Dermis blood vessel endothelial cell (primary cell): ENCODE measurements at regions not wholly inside any gene's neighbourhood (a gene's known extent, or its start where the extent isn't known, plus 50 kb on each side); places are given as distances from the start of the nearest gene placed in this dataset.

Experiments
- DNase-seq: peaks from one replicate; pipeline ENCODE4 v3.0.0; 2010

GRCh38 chr1:55277377-55278130, 62.4 kb upstream of the USP24 start:
- DNase-seq, result peak; percentile 89

DNA sequence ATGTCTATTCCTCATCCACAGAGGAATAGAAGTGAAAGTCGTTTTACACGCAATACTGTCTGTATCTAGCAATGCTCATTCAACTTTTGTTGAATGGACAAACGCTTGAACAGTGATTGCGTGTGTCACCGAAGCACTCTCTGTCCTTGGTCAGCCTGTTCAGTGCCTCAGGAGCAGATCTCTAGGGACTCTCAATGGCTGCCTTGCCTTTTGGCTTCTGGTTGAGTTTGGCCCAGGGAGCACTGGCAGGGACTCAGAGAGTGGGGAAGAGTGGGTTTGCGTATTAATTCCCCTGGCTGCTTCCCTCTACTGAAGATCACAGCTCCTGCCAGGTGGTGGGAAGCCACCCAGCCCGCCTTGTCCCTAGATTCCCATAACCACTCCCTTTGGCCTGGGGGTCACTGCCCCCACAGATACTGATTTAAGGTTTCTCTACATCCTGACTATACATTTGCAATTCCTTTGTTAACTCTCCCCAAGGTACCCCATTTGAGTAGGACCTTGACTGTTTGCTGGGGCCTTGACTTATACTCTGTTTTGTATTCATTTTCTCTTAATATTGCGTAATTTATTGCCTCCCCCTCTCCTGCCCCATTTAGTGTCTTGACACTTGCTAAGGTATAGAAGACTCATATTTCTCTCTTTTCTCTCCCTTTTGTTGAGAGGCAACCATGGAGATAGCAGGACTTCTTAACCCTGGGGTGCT, 61.7 kb upstream of the USP24 start:
- peak; percentile 40 for DNase-seq

DNA sequence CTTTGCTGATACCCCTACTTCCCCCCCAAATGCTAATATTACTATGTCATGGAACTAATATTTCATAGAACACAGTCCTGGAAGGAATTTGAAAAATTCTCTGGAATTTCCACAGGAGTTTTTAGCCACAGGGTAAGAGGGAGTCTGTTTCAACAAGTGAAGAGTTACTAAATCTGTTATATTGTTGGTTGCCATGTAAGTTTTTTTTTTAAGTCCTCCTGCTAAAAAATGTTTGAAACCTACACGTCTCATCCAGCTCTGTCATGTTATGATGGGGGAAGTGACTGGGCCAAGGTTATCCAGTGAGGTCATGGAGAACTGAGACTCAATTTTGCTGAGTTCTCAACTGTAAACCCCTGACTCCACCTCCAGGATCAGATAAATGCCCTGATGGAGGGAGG, 60.8 kb upstream of the USP24 start:
- DNase-seq, result peak; percentile 71

DNA sequence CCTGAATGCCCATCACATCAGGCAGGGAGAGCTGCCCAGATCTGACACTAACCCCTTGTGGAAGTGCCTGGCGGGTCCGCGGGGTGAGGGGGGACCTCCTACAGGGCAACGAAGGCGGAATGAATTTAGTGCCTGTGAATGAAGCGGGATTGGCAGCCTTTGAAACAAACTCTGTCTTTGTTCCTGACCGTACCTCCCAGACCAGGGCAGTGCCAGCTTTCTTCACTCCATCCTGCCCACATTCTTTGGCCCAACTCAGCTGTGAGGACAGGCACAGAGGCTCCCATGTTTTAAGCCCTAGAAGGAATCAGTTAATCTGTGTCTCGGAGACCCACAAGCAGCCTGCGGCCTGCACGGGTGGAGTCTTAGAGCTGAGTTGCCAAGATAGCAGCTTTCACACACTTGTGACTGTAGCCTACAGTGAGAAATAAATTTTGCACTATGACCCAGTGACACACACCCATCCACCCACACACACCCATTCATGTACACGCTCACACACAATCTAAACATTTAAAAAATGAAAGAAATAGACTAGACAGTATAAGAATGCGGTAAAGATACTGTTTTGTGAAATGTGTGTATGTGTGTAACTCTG, 60.1 kb upstream of the USP24 start:
- DNase-seq, result no peak

DNA sequence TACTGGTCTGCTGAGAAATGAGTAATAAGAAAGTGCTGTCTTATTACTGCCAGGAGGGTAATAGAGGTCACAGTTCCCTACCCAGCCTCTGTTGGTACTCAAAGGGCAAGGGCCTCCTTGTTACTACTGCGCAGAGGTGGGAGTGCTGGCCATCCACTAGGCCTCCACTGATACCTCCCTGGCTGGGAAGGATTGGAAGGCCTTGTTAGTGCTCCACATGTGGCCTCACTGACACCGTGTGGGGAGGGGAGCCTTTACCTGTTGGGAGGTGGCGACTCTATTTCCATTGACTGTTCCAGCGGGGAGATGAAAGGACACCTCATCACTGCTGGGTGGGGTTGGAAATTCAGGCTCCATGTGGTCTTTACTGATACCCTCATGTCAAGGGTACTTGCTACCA, 57.8 kb upstream of the USP24 start:
- DNase-seq, result no peak
